GM23338 (cell line): ENCODE measurements at regions not wholly inside any gene's neighbourhood (a gene's known extent, or its start where the extent isn't known, plus 50 kb on each side); places are given as distances from the start of the nearest gene placed in this dataset.

ENCODE experiments used
- ATAC-seq: fragments of 200-7000 bp; cut with Tn5 transposase; 3 replicates; pipeline ENCODE4 v1.9.1; 2020
- DNase-seq: peaks from one replicate; pipeline ENCODE4 v3.0.0-alpha.2; 2015; ENCODE audit warnings: low spot score
- H2AFZ ChIP-seq: fragments of 200-600 bp; sonication (generic); 2 replicates; pipeline ENCODE4 v1.8.0; 2016; ENCODE audit warnings: antibody characterized with exemption, mild to moderate bottlenecking, moderate library complexity
- H3F3A ChIP-seq: fragments of 200-600 bp; sonication (generic); replicated peaks from 2 replicates; pipeline ENCODE4 v1.8.0; 2017; ENCODE audit warnings: antibody characterized with exemption, mixed run types, low read depth
- H3K27ac ChIP-seq: fragments of 200-600 bp; sonication (generic); 2 replicates; pipeline ENCODE4 v1.6.1; 2016; ENCODE audit warnings: low read depth
- H3K27me3 ChIP-seq: fragments of 200-600 bp; sonication (generic); 2 replicates; pipeline ENCODE4 v1.8.0; 2016; ENCODE audit warnings: mild to moderate bottlenecking, mixed run types, moderate library complexity; ENCODE audit not compliant: insufficient read depth
- H3K36me3 ChIP-seq: fragments of 200-600 bp; sonication (generic); 2 replicates; pipeline ENCODE4 v1.8.0; 2016; ENCODE audit warnings: mild to moderate bottlenecking; ENCODE audit not compliant: insufficient read depth
- H3K4me1 ChIP-seq: fragments of 200-600 bp; sonication (generic); 2 replicates; pipeline ENCODE4 v1.8.0; 2016; ENCODE audit warnings: mild to moderate bottlenecking, moderate library complexity; ENCODE audit not compliant: insufficient read depth
- H3K4me2 ChIP-seq: fragments of 200-600 bp; sonication (generic); 2 replicates; pipeline ENCODE4 v1.7.1; 2017; ENCODE audit warnings: mixed run types
- H3K4me3 ChIP-seq: fragments of 200-600 bp; sonication (generic); 2 replicates; pipeline ENCODE4 v1.6.1; 2016; ENCODE audit warnings: mixed run types
- H3K79me2 ChIP-seq: fragments of 200-600 bp; sonication (generic); replicated peaks from 2 replicates; pipeline ENCODE4 v1.8.0; 2017; ENCODE audit warnings: mild to moderate bottlenecking; ENCODE audit not compliant: insufficient read depth
- H3K9me2 ChIP-seq: fragments of 200-600 bp; sonication (generic); 2 replicates; pipeline ENCODE4 v1.8.0; 2017; ENCODE audit not compliant: insufficient read depth
- H4K20me1 ChIP-seq: fragments of 200-600 bp; sonication (generic); replicated peaks from 2 replicates; pipeline ENCODE4 v1.8.0; 2017; ENCODE audit warnings: mild to moderate bottlenecking; ENCODE audit not compliant: insufficient read depth
- H3K27ac Mint-ChIP-seq: 2 replicates; pipeline ENCODE4 v1.8.0; 2020; ENCODE audit warnings: inconsistent platforms, mild to moderate bottlenecking, moderate library complexity, mixed read lengths
- H3K27me3 Mint-ChIP-seq: 3 replicates; pipeline ENCODE4 v1.8.0; 2022; ENCODE audit warnings: low read depth, mild to moderate bottlenecking, moderate library complexity, mixed read lengths, inconsistent platforms; ENCODE audit not compliant: insufficient read depth, poor library complexity
- H3K36me3 Mint-ChIP-seq: 3 replicates; pipeline ENCODE4 v1.8.0; 2021; ENCODE audit warnings: low read depth, mild to moderate bottlenecking, inconsistent platforms, moderate library complexity, mixed read lengths
- H3K4me1 Mint-ChIP-seq: 3 replicates; pipeline ENCODE4 v1.8.0; 2020; ENCODE audit warnings: mild to moderate bottlenecking, inconsistent platforms, mixed read lengths
- H3K4me3 Mint-ChIP-seq: 3 replicates; pipeline ENCODE4 v1.8.0; 2021; ENCODE audit warnings: moderate library complexity, mild to moderate bottlenecking, inconsistent platforms, mixed read lengths
- H3K9me3 Mint-ChIP-seq: 3 replicates; pipeline ENCODE4 v1.8.0; 2020; ENCODE audit warnings: moderate library complexity, mild to moderate bottlenecking, inconsistent platforms, mixed read lengths
- CREB1 ChIP-seq: fragments of 250-450 bp; sonication (Bioruptor Pico); IDR thresholded peaks from 2 replicates; pipeline ENCODE4 v1.5.0; 2020; ENCODE audit warnings: low read depth, mild to moderate bottlenecking, moderate library complexity
- EZH2 ChIP-seq: fragments of 200-600 bp; sonication (generic); IDR thresholded peaks from one replicate; pipeline ENCODE4 v1.8.0; 2017; ENCODE audit warnings: antibody characterized with exemption, mild to moderate bottlenecking, low read depth; ENCODE audit not compliant: unreplicated experiment
- EZH2phosphoT487 ChIP-seq: fragments of 200-600 bp; sonication (generic); IDR thresholded peaks from one replicate; pipeline ENCODE4 v1.8.1; 2018; ENCODE audit warnings: antibody characterized with exemption; ENCODE audit not compliant: unreplicated experiment
- JUNB ChIP-seq: IDR thresholded peaks from one replicate; pipeline ENCODE4 v1.6.1; 2016; ENCODE audit warnings: antibody characterized with exemption; ENCODE audit not compliant: unreplicated experiment
- NANOG ChIP-seq: IDR thresholded peaks from 2 replicates; pipeline ENCODE4 v1.6.1; 2016; ENCODE audit warnings: antibody characterized with exemption, borderline replicate concordance
- POLR2AphosphoS5 ChIP-seq: IDR thresholded peaks from 2 replicates; pipeline ENCODE4 v1.6.1; 2016; ENCODE audit warnings: antibody characterized with exemption, low read depth
- ZNF114 ChIP-seq: fragments of 250-450 bp; sonication (Bioruptor Pico); IDR thresholded peaks from 2 replicates; pipeline ENCODE4 v1.5.0; 2020; ENCODE audit warnings: mild to moderate bottlenecking, moderate library complexity
- ZNF331 ChIP-seq: fragments of 250-450 bp; sonication (Bioruptor Pico); IDR thresholded peaks from 2 replicates; pipeline ENCODE4 v1.5.0; 2020; ENCODE audit warnings: low read depth, mild to moderate bottlenecking, moderate library complexity
- ZNF462 ChIP-seq: fragments of 250-450 bp; sonication (Bioruptor Pico); IDR thresholded peaks from 2 replicates; pipeline ENCODE4 v1.5.0; 2020; ENCODE audit warnings: mild to moderate bottlenecking, moderate library complexity
- TF ChIP-seq, protein P1 (sequence below): IDR thresholded peaks from 2 replicates; pipeline ENCODE4 v1.6.1; 2016; ENCODE audit warnings: antibody characterized with exemption
- TF ChIP-seq, protein P2 (sequence below), 2 experiments: fragments of 200-600 bp in 1 of 2; sonication (generic) in 1 of 2; conservative IDR thresholded peaks; 2 replicates each; pipeline versions ENCODE4 v1.5.1 to v1.6.1; 2016 to 2017; ENCODE audit warnings: antibody characterized with exemption in 2 of 2, low read depth in 2 of 2, mild to moderate bottlenecking in 2 of 2, moderate library complexity in 1 of 2

DNA sequence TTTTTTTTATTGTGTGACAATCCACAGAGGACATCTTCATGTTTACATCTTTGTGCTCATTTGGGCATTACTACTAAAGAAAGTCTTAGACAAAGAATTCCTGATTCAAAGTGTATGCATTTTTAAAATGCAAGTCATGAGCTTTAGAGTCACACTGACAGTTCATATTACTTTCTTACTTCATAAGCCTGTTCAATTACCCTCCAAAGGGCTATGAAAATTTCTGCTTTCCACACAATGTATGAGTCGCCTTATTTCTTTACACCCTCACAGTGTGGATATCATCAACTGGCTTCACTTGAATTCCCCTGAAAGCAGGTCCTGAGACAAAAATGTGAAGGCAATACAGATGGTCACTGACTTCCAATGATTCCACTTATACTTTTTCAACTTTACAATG is 280.4 kb upstream of the PTGER4 start (continued):
- TF ChIP-seq, protein P1, sequence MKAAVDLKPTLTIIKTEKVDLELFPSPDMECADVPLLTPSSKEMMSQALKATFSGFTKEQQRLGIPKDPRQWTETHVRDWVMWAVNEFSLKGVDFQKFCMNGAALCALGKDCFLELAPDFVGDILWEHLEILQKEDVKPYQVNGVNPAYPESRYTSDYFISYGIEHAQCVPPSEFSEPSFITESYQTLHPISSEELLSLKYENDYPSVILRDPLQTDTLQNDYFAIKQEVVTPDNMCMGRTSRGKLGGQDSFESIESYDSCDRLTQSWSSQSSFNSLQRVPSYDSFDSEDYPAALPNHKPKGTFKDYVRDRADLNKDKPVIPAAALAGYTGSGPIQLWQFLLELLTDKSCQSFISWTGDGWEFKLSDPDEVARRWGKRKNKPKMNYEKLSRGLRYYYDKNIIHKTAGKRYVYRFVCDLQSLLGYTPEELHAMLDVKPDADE, result no peak

DNA sequence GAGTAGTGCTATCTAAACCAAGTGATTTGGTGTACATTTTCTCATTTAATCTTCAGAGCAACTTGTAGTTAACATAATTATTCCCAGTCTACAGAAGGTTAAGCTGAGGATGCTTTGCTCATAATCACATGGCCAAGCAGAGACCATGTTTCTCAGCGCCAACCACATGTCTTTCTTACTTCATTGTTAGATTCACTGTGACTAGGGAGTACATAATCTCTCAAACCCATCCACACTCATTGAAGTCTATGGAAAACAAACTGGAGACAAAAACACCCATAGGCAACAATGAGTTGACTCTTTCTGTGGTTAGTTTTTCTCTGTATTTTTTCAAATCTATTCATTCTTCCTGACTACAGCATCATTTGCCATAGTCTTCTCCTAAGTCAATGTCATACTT is 281.7 kb upstream of the PTGER4 start:
- no peaks in the 10 kb centered on the region for H3K4me1 Mint-ChIP-seq
- Histone ChIP-seq H3K27me3 (no peaks in the 10 kb centered on the region), H3K27ac (no peak overlapping the region), H3K4me3 (no peak overlapping the region), H3K36me3 (no peaks in the 10 kb centered on the region), H4K20me1 (no peaks in the 10 kb centered on the region), H3F3A (no peaks in the 10 kb centered on the region), H3K79me2 (no peaks in the 10 kb centered on the region), H3K4me2 (no peak overlapping the region), H3K4me1 (no peaks in the 10 kb centered on the region), H2AFZ (no peak overlapping the region), H3K9me2 (no peaks in the 10 kb centered on the region)
- TF ChIP-seq, protein P1, result no peak
- no peak for TF ChIP-seq ZNF331 (CRISPR knock-in tag)
- TF ChIP-seq JUNB, result no peak
- TF ChIP-seq EZH2, result no peak
- TF ChIP-seq NANOG, result no peak
- H3K4me3 Mint-ChIP-seq, result no peak overlapping the region
- DNase-seq (no peak), ATAC-seq (no peak)
- no peaks in the 10 kb centered on the region for H3K9me3 Mint-ChIP-seq
- H3K27ac Mint-ChIP-seq, result no peak overlapping the region
- H3K27me3 Mint-ChIP-seq, result no peaks in the 10 kb centered on the region
- H3K36me3 Mint-ChIP-seq, result no peaks in the 10 kb centered on the region

DNA sequence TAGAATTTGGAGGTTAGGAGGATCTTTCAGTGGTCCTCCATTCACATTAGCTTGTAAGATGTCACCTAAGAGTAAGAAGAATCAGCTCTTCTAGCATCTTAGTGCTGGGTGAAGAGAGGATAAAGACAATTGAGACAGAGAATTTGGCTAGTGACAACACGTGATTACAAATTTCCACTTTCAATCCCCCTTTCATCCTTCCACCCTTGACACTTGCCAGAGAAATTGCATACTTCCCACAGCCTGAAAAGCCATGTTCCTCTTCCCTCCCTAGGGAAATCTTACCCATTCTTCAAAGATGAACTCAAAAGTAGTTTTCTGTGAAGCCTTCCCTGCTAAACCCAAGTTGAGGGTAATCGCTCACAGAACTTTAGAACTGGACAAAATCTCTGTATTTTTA is 282.6 kb upstream of the PTGER4 start:
- no peak overlapping the region for H3K4me3 ChIP-seq
- H3K4me2 ChIP-seq, result no peak overlapping the region
- H3K27ac Mint-ChIP-seq, result no peak overlapping the region
- no peaks in the 10 kb centered on the region for H3K4me1 ChIP-seq
- H3K9me3 Mint-ChIP-seq, result no peaks in the 10 kb centered on the region
- H2AFZ ChIP-seq, result no peak overlapping the region
- H3F3A ChIP-seq, result no peaks in the 10 kb centered on the region
- TF ChIP-seq ZNF114 (no peak), EZH2phosphoT487 (no peak), POLR2AphosphoS5 (no peak), EZH2 (no peak), ZNF331 (CRISPR knock-in tag) (no peak), NANOG (no peak), ZNF462 (CRISPR knock-in tag) (no peak), CREB1 (no peak)
- TF ChIP-seq, protein P2, sequence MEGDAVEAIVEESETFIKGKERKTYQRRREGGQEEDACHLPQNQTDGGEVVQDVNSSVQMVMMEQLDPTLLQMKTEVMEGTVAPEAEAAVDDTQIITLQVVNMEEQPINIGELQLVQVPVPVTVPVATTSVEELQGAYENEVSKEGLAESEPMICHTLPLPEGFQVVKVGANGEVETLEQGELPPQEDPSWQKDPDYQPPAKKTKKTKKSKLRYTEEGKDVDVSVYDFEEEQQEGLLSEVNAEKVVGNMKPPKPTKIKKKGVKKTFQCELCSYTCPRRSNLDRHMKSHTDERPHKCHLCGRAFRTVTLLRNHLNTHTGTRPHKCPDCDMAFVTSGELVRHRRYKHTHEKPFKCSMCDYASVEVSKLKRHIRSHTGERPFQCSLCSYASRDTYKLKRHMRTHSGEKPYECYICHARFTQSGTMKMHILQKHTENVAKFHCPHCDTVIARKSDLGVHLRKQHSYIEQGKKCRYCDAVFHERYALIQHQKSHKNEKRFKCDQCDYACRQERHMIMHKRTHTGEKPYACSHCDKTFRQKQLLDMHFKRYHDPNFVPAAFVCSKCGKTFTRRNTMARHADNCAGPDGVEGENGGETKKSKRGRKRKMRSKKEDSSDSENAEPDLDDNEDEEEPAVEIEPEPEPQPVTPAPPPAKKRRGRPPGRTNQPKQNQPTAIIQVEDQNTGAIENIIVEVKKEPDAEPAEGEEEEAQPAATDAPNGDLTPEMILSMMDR (conservative IDR thresholded peaks at IDR 0.05; ENCODE audit: low read depth in 2 of 2), result no peak
- H3K79me2 ChIP-seq, result no peaks in the 10 kb centered on the region
- H3K27me3 ChIP-seq, result no peaks in the 10 kb centered on the region
- H3K36me3 Mint-ChIP-seq, result no peaks in the 10 kb centered on the region
- no peak overlapping the region for H3K27ac ChIP-seq
- H3K9me2 ChIP-seq, result no peaks in the 10 kb centered on the region
- H3K36me3 ChIP-seq, result no peaks in the 10 kb centered on the region
- no peaks in the 10 kb centered on the region for H4K20me1 ChIP-seq
- H3K4me1 Mint-ChIP-seq, result no peaks in the 10 kb centered on the region
- DNase-seq, result no peak
- no peak overlapping the region for H3K4me3 Mint-ChIP-seq
- no peaks in the 10 kb centered on the region for H3K27me3 Mint-ChIP-seq
- no peak for ATAC-seq
